Endothelial cell of umbilical vein (primary cell): ENCODE measurements at regions not wholly inside any gene's neighbourhood (a gene's known extent, or its start where the extent isn't known, plus 50 kb on each side); places are given as distances from the start of the nearest gene placed in this dataset.

ENCODE experiments used
- CTCF ChIP-seq, 2 donors: IDR thresholded peaks; 1 replicate in 1 of 2; 2 replicates in 1 of 2; pipeline ENCODE4 v1.5.1; 2011; ENCODE audit warnings: low read length in 2 of 2, mild to moderate bottlenecking in 2 of 2, moderate library complexity in 2 of 2, control low read depth in 1 of 2, inconsistent platforms in 1 of 2, low read depth in 1 of 2; ENCODE audit not compliant: insufficient read depth in 1 of 2; ENCODE audit errors: extremely low read depth in 1 of 2
- POLR2A ChIP-seq: IDR thresholded peaks from 2 replicates; pipeline ENCODE4 v1.6.1; 2012; ENCODE audit warnings: low read depth, mild to moderate bottlenecking, control low read depth, low read length
- POLR2AphosphoS5 ChIP-seq: IDR thresholded peaks from 2 replicates; pipeline ENCODE4 v1.6.1; 2012; ENCODE audit warnings: low read depth, mild to moderate bottlenecking, control low read depth, low read length, moderate library complexity; ENCODE audit not compliant: insufficient read depth

DNA sequence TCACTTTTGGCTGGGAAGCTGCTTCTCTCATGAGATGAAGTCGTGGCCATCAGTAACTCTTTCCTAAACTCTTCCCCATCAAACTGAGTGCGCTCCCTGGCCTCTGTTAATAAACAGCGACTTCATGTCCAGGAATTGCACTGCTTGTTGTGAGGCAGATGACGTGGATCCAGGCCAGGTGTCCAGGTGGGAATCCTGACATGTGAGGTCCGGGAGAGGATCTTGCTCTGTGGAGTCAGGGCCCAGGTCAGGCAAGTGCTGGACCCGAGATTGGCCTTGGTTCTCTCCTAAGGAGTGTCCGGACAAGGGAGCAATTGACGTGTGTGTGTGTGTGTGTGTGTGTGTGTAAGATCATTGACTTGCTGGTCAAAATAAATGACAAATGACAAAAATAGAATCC, 362.7 kb downstream of the GLRX3 start:
- TF ChIP-seq CTCF (IDR thresholded peaks at IDR 0.05; ENCODE audit: extremely low read depth in 1 of 2, insufficient read depth in 1 of 2, low read depth in 1 of 2, low read length in 2 of 2) (no peak), POLR2A (no peak), POLR2AphosphoS5 (no peak)
